ENCODE measurements at regions not wholly inside any gene's neighbourhood (a gene's known extent, or its start where the extent isn't known, plus 50 kb on each side); places are given as distances from the start of the nearest gene placed in this dataset.

DNA sequence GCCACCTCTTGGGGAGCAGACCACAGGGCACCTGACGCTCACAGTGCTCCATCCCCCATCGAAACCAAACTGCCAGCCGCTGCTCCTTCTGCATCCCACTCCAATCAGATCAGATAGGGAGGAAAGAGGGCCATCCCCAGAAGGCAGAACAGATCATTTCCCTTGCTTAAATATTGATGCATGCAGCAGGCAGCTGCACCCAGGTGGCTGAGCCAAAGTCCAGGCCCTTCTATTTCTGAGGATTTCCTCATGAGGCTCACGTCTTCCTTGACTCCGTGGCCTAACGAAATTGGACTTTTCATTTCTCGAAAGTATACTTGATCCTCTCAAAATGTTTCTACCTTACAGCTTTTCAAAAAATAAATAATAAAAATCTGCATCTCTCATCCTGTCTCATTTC, 239.2 kb downstream of the ATG4C start:
- 84% methylated on average over 7 of the region's 7 CpGs for WGBS (ENCODE audit: low lambda C conversion rate, missing lambda C conversion rate)
- DNase-seq (ENCODE audit: low spot score) = no peak
- H3K27me3 ChIP-seq = no peaks in the 10 kb centered on the region
- no peak overlapping the region for H2AFZ ChIP-seq
- H3K36me3 ChIP-seq (replicated peaks; ENCODE audit: insufficient read depth, low read depth) = no peaks in the 10 kb centered on the region
- H3K4me3 ChIP-seq = no peak overlapping the region
- no peaks in the 10 kb centered on the region for H3K9me3 ChIP-seq (ENCODE audit: low read depth)
- no peaks in the 10 kb centered on the region for H3K79me2 ChIP-seq
- no peaks in the 10 kb centered on the region for H3K4me1 ChIP-seq (ENCODE audit: insufficient read depth)
- H4K20me1 ChIP-seq (ENCODE audit: insufficient read depth, poor library complexity, severe bottlenecking) = no peaks in the 10 kb centered on the region
- TF ChIP-seq EZH2phosphoT487 (IDR thresholded peaks at IDR 0.05; ENCODE audit: low read depth, severe bottlenecking, unreplicated experiment) (no peak), EZH2 (IDR thresholded peaks at IDR 0.05; ENCODE audit: borderline replicate concordance) (no peak)
- TF ChIP-seq, protein P1, sequence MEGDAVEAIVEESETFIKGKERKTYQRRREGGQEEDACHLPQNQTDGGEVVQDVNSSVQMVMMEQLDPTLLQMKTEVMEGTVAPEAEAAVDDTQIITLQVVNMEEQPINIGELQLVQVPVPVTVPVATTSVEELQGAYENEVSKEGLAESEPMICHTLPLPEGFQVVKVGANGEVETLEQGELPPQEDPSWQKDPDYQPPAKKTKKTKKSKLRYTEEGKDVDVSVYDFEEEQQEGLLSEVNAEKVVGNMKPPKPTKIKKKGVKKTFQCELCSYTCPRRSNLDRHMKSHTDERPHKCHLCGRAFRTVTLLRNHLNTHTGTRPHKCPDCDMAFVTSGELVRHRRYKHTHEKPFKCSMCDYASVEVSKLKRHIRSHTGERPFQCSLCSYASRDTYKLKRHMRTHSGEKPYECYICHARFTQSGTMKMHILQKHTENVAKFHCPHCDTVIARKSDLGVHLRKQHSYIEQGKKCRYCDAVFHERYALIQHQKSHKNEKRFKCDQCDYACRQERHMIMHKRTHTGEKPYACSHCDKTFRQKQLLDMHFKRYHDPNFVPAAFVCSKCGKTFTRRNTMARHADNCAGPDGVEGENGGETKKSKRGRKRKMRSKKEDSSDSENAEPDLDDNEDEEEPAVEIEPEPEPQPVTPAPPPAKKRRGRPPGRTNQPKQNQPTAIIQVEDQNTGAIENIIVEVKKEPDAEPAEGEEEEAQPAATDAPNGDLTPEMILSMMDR (IDR thresholded peaks at IDR 0.05; ENCODE audit: poor library complexity) = no peak
- H3K9me2 ChIP-seq (replicated peaks; ENCODE audit: insufficient read depth) = no peaks in the 10 kb centered on the region
- no peak overlapping the region for H3K4me2 ChIP-seq
- no peak overlapping the region for H3K27ac ChIP-seq

- H3K9me2 ChIP-seq (replicated peaks; ENCODE audit: insufficient read depth) = no peaks in the 10 kb centered on the region
- no peak overlapping the region for H3K4me2 ChIP-seq
- no peaks in the 10 kb centered on the region for H3K36me3 ChIP-seq (replicated peaks; ENCODE audit: insufficient read depth, low read depth)
- no peak overlapping the region for H3K4me3 ChIP-seq
- no peak overlapping the region for H3K27ac ChIP-seq
- H3K4me1 ChIP-seq (ENCODE audit: insufficient read depth) = no peaks in the 10 kb centered on the region
- no peak overlapping the region for H2AFZ ChIP-seq
- TF ChIP-seq EZH2phosphoT487 (IDR thresholded peaks at IDR 0.05; ENCODE audit: low read depth, severe bottlenecking, unreplicated experiment) = no peak
- TF ChIP-seq, protein P1 (IDR thresholded peaks at IDR 0.05; ENCODE audit: poor library complexity) = no peak
- TF ChIP-seq EZH2 (IDR thresholded peaks at IDR 0.05; ENCODE audit: borderline replicate concordance) = no peak
- 100% methylated on average over 1 of the region's 1 CpG for WGBS (ENCODE audit: low lambda C conversion rate, missing lambda C conversion rate)
- no peak for DNase-seq (ENCODE audit: low spot score)
- no peaks in the 10 kb centered on the region for H3K9me3 ChIP-seq (ENCODE audit: low read depth)
- H4K20me1 ChIP-seq (ENCODE audit: insufficient read depth, poor library complexity, severe bottlenecking) = no peaks in the 10 kb centered on the region
- no peaks in the 10 kb centered on the region for H3K79me2 ChIP-seq
- H3K27me3 ChIP-seq = no peaks in the 10 kb centered on the region
Measured at GRCh38 chr1:63023637-63024036, 239.7 kb downstream of the ATG4C start.

GRCh38 chr1:63024132-63024531, 240.2 kb downstream of the ATG4C start:
- Histone ChIP-seq H2AFZ (no peak overlapping the region), H3K79me2 (no peaks in the 10 kb centered on the region), H3K36me3 (replicated peaks; ENCODE audit: insufficient read depth, low read depth) (no peaks in the 10 kb centered on the region), H3K9me3 (ENCODE audit: low read depth) (no peaks in the 10 kb centered on the region), H3K4me2 (no peak overlapping the region), H3K9me2 (replicated peaks; ENCODE audit: insufficient read depth) (no peaks in the 10 kb centered on the region), H4K20me1 (ENCODE audit: insufficient read depth, poor library complexity, severe bottlenecking) (no peaks in the 10 kb centered on the region), H3K27me3 (no peaks in the 10 kb centered on the region), H3K27ac (no peak overlapping the region), H3K4me1 (ENCODE audit: insufficient read depth) (no peaks in the 10 kb centered on the region), H3K4me3 (no peak overlapping the region)
- no peak for DNase-seq (ENCODE audit: low spot score)
- TF ChIP-seq EZH2phosphoT487 (IDR thresholded peaks at IDR 0.05; ENCODE audit: low read depth, severe bottlenecking, unreplicated experiment) (no peak), EZH2 (IDR thresholded peaks at IDR 0.05; ENCODE audit: borderline replicate concordance) (no peak)
- TF ChIP-seq, protein P1 (IDR thresholded peaks at IDR 0.05; ENCODE audit: poor library complexity) = no peak
- 37% methylated on average over 1 of the region's 1 CpG for WGBS (ENCODE audit: low lambda C conversion rate, missing lambda C conversion rate)

DNA sequence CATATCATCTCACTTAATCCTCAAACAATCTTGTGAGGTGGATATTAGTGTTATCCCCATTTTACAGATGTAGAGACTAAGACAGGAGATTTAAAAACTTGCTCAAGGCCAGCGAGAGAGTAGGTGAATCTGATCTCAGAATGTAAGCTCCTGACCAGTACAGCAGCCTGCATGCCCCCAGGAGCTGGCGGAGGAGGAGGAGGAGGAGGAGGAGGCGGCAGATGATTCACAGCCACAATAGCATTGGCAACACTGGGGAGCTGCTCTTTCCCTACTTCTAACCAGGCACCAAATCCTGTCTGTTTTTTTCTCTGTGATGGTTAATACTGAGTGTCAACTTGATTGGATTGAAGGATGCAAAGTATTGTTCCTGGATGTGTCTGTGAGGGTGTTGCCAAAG, 243.2 kb downstream of the ATG4C start:
- Histone ChIP-seq H3K27me3 (no peaks in the 10 kb centered on the region), H3K4me3 (no peak overlapping the region), H3K27ac (no peak overlapping the region), H3K79me2 (no peaks in the 10 kb centered on the region), H3K4me1 (ENCODE audit: insufficient read depth) (no peaks in the 10 kb centered on the region), H4K20me1 (ENCODE audit: insufficient read depth, poor library complexity, severe bottlenecking) (no peaks in the 10 kb centered on the region), H3K4me2 (no peak overlapping the region), H3K9me3 (ENCODE audit: low read depth) (no peaks in the 10 kb centered on the region), H3K36me3 (replicated peaks; ENCODE audit: insufficient read depth, low read depth) (no peaks in the 10 kb centered on the region), H3K9me2 (replicated peaks; ENCODE audit: insufficient read depth) (no peaks in the 10 kb centered on the region), H2AFZ (no peak overlapping the region)
- WGBS (ENCODE audit: low lambda C conversion rate, missing lambda C conversion rate) = 45% methylated on average over 3 of the region's 3 CpGs
- no peak for DNase-seq (ENCODE audit: low spot score)
- TF ChIP-seq, protein P1 (IDR thresholded peaks at IDR 0.05; ENCODE audit: poor library complexity) = no peak
- TF ChIP-seq EZH2phosphoT487 (IDR thresholded peaks at IDR 0.05; ENCODE audit: low read depth, severe bottlenecking, unreplicated experiment) = no peak
- no peak for TF ChIP-seq EZH2 (IDR thresholded peaks at IDR 0.05; ENCODE audit: borderline replicate concordance)
